Activated CD4-positive, alpha-beta T cell treated with anti-CD3 and anti-CD28 coated beads for 1 hour (primary cell): ENCODE measurements at regions not wholly inside any gene's neighbourhood (a gene's known extent, or its start where the extent isn't known, plus 50 kb on each side); places are given as distances from the start of the nearest gene placed in this dataset.

ENCODE experiments used
- DNase-seq: peaks from one replicate; pipeline ENCODE4 v3.0.0-alpha.2; 2020

GRCh38 chr9:126127591-126127990, 199.0 kb upstream of the MVB12B start:
- DNase-seq = no peak

GRCh38 chr9:126128494-126129142, 198.0 kb upstream of the MVB12B start:
- no peak for DNase-seq

- no peak for DNase-seq
Measured at GRCh38 chr9:126131066-126132010, 195.3 kb upstream of the MVB12B start.

GRCh38 chr9:126132746-126133145, 193.9 kb upstream of the MVB12B start:
- no peak for DNase-seq

- no peak for DNase-seq
Measured at GRCh38 chr9:126144196-126144595, 182.4 kb upstream of the MVB12B start.

GRCh38 chr9:126144603-126145456, 181.8 kb upstream of the MVB12B start:
- DNase-seq = no peak

GRCh38 chr9:126145887-126146253, 180.8 kb upstream of the MVB12B start:
- no peak for DNase-seq

- DNase-seq = no peak
Measured at GRCh38 chr9:126146254-126147145, 180.1 kb upstream of the MVB12B start.

- no peak for DNase-seq
Measured at GRCh38 chr9:126147186-126147935, 179.3 kb upstream of the MVB12B start.

- DNase-seq = no peak
Measured at GRCh38 chr9:126147936-126148870, 178.4 kb upstream of the MVB12B start.

GRCh38 chr9:126148994-126149393, 177.6 kb upstream of the MVB12B start:
- no peak for DNase-seq

GRCh38 chr9:126149661-126150060, 177.0 kb upstream of the MVB12B start:
- DNase-seq = no peak

- DNase-seq = no peak
Measured at GRCh38 chr9:126150411-126151030, 176.1 kb upstream of the MVB12B start.

- no peak for DNase-seq
Measured at GRCh38 chr9:126151031-126151685, 175.5 kb upstream of the MVB12B start.

GRCh38 chr9:126151686-126152134, 174.9 kb upstream of the MVB12B start:
- DNase-seq = no peak

- DNase-seq = no peak
Measured at GRCh38 chr9:126152622-126153362, 173.8 kb upstream of the MVB12B start.

GRCh38 chr9:126153382-126153781, 173.2 kb upstream of the MVB12B start:
- no peak for DNase-seq

GRCh38 chr9:126154182-126154827, 172.3 kb upstream of the MVB12B start:
- no peak for DNase-seq
